Lower leg skin (tissue), 4 donors: ENCODE measurements at regions not wholly inside any gene's neighbourhood (a gene's known extent, or its start where the extent isn't known, plus 50 kb on each side); places are given as distances from the start of the nearest gene placed in this dataset.

Source experiments
- DNase-seq, 2 donors: peaks; one replicate each; pipeline ENCODE4 v3.0.0-alpha.2; 2019; ENCODE audit warnings: low spot score in 2 of 2
- H3K4me3 ChIP-seq: fragments of 200-600 bp; sonication (generic); 2 replicates; pipeline ENCODE4 v1.5.1; 2017; ENCODE audit warnings: mild to moderate bottlenecking, low read depth; ENCODE audit not compliant: poor library complexity, severe bottlenecking
- POLR2A ChIP-seq, 2 donors: fragments of 450-650 bp; IDR thresholded peaks; one replicate each; pipeline ENCODE4 v1.6.1; 2016 to 2017; ENCODE audit warnings: antibody characterized with exemption in 2 of 2, mild to moderate bottlenecking in 1 of 2, moderate library complexity in 1 of 2
- WGBS, 2 donors: methylation state at CpG; one replicate each; pipeline ENCODE4 v1.1.5; 2018; 5-methylcytosine and 5-hydroxymethylcytosine counted together
- intact Hi-C: fragments of 100-400 bp; cut with DNase I; formaldehyde crosslinking; loops from one replicate; pipeline ENCODE4 v1.15.0; 2023; ENCODE audit warnings: low total_unique reads
- TF ChIP-seq, protein P1 (sequence below), 3 donors: fragments of 450-650 bp; IDR thresholded peaks; one replicate each; pipeline ENCODE4 v1.5.1; 2016; ENCODE audit warnings: antibody characterized with exemption in 3 of 3, mild to moderate bottlenecking in 3 of 3, moderate library complexity in 2 of 3

DNA sequence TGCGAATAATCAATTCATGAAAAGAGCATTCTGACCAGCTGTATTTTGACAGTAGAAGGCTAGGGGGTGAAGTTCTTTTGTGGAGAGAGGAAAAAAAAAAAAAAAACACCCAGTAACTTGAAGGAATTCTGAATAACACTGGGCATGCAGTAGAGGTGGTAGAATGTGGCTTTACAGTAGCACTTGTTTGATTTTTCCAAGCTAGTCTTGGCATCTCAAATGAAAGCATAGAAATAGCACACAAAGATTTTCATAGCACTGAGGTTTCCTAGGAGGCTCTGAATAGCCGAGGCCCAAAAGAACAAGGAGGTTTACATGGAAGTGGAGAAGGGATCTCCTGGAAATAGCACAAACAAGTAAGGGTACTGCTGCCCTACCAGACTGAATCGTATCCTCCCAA, 470.2 kb upstream of the CDH20 start:
- intact Hi-C loops, result no loop called here
- TF ChIP-seq, protein P1, sequence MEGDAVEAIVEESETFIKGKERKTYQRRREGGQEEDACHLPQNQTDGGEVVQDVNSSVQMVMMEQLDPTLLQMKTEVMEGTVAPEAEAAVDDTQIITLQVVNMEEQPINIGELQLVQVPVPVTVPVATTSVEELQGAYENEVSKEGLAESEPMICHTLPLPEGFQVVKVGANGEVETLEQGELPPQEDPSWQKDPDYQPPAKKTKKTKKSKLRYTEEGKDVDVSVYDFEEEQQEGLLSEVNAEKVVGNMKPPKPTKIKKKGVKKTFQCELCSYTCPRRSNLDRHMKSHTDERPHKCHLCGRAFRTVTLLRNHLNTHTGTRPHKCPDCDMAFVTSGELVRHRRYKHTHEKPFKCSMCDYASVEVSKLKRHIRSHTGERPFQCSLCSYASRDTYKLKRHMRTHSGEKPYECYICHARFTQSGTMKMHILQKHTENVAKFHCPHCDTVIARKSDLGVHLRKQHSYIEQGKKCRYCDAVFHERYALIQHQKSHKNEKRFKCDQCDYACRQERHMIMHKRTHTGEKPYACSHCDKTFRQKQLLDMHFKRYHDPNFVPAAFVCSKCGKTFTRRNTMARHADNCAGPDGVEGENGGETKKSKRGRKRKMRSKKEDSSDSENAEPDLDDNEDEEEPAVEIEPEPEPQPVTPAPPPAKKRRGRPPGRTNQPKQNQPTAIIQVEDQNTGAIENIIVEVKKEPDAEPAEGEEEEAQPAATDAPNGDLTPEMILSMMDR (IDR thresholded peaks at IDR 0.05), result no peak
- TF ChIP-seq POLR2A (IDR thresholded peaks at IDR 0.05), result no peak
- H3K4me3 ChIP-seq, result no peak overlapping the region
- 94 to 96% methylated on average over 3 of the region's 3 CpGs for WGBS, 2 donors
- DNase-seq, result no peak

DNA sequence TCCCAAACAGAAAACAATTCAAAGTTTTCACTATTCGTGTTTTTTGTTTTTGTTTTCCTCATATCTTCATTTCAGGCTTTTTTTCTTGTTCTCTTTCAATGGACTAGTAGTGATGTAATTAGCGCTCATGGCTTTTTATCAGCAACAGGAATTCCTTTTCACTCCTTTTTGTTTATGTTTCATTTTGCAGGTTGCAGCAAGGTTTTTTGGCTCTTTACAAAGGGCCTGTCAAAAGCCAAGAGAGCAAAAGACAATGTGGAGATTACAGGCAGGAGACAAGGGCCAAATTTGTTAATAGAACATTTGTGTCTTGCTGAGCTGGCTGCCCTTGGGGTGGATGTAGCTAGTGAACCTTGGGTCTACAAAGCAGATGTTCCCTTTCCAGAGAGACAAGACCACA, 467.4 kb upstream of the CDH20 start:
- intact Hi-C loops, result no loop called here
- no peak for DNase-seq
- H3K4me3 ChIP-seq, result no peak overlapping the region
- WGBS, 2 donors, result 46 to 55% methylated on average over 2 of the region's 2 CpGs
- TF ChIP-seq, protein P1 (IDR thresholded peaks at IDR 0.05), result no peak
- no peak for TF ChIP-seq POLR2A (IDR thresholded peaks at IDR 0.05)

DNA sequence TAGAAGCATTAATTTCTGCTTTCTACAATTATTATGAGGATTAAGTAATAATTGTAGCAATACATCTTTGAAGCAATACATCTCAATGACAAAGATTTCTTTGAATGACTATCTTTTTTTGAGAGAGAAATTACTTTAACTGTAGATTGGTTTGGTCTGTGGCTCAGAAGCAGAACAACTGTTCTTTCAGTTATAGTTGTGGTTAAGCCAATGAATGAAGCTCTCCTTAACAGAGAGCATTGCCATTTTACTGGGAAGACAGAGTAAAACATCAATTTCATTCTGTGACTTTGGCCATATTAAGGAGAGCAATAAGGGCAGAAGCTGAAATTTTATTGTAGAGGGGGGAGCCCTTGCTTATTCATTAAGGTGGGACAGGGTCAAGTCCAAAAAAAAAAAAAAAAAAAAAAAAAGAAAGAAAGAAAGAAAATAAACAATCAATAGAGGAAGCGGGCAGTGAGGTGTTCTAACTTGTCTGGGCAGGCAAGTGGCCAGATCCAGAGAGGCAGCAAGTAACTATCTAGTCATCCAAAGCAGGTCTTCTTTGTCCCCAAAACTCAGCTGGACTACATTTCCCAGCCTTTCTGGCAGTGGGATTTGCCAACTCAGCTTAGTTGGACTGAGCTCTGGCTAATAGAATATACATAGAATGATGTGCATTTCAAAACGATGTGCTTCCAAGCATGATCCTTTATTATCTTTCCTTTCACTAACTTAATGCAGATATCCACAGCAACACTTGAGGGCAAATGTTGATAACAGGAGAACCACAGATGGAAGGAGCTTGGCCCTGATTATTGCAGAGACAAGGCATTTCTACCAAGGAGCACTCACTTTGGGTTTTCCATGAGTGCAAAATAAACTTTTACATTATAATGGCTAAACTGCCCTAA, 462.7 kb upstream of the CDH20 start:
- no peak for TF ChIP-seq POLR2A (IDR thresholded peaks at IDR 0.05)
- TF ChIP-seq, protein P1 (IDR thresholded peaks at IDR 0.05), result no peak
- DNase-seq, result no peak
- 50 to 55% methylated on average over 2 of the region's 2 CpGs for WGBS, 2 donors
- intact Hi-C loops, result no loop called here
- no peak overlapping the region for H3K4me3 ChIP-seq

DNA sequence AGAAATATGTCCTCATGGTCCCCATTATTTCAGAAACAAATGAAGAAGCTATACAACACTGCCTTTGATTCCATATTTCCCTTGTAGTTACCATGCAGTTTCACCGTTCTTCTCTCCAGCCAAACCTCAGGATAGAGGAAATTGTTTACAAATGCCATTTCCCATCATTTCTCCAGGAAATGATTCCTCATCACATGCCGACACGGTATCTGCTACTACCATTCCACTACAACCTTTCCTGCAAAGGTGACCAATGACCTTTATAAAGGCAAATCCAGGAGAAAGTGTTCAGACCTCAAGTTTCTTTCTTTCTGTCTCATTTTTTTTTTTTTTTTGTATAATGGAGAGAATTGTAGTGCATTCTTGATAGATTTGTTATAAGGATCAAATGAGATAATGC, 460.8 kb upstream of the CDH20 start:
- TF ChIP-seq, protein P1 (IDR thresholded peaks at IDR 0.05), result no peak
- no peak for TF ChIP-seq POLR2A (IDR thresholded peaks at IDR 0.05)
- 76 to 78% methylated on average over 3 of the region's 3 CpGs for WGBS, 2 donors
- no peak overlapping the region for H3K4me3 ChIP-seq
- intact Hi-C loops, result no loop called here
- DNase-seq, result no peak

DNA sequence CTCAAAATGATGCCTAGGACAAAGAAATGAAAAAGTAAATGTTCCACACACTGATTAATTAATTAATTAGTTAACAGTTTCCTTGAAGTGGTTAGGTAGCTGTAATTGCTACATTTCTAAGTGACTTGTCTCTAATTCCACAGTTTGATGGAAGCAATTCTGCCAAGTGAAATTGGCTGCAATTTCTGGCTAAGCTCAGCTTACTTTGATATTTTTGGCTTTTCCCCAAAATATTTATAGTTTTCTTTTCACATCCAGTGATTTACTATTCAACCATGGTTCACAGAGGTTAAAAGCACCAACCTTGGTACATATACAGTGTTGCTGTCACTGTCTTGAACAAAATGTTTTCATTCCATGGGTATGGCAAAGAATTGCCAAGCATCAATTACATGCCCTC, 459.5 kb upstream of the CDH20 start:
- no peak overlapping the region for H3K4me3 ChIP-seq
- DNase-seq, result no peak
- TF ChIP-seq, protein P1 (IDR thresholded peaks at IDR 0.05), result no peak
- TF ChIP-seq POLR2A (IDR thresholded peaks at IDR 0.05), result no peak
- intact Hi-C loops, result no loop called here
